Colonic mucosa (tissue), 4 donors: ENCODE measurements at regions not wholly inside any gene's neighbourhood (a gene's known extent, or its start where the extent isn't known, plus 50 kb on each side); places are given as distances from the start of the nearest gene placed in this dataset.

Experiments used
- DNase-seq: peaks from one replicate; pipeline ENCODE4 v3.0.0-alpha.2; 2020
- H3K27ac ChIP-seq: fragments of 200-600 bp; one replicate; pipeline ENCODE4 v1.8.0; 2021
- H3K27me3 ChIP-seq: fragments of 200-600 bp; one replicate; pipeline ENCODE4 v1.8.0; 2021
- H3K36me3 ChIP-seq: fragments of 200-600 bp; one replicate; pipeline ENCODE4 v1.8.0; 2021
- H3K4me1 ChIP-seq: fragments of 200-600 bp; one replicate; pipeline ENCODE4 v1.8.0; 2021; ENCODE audit warnings: mild to moderate bottlenecking
- H3K4me3 ChIP-seq: fragments of 200-600 bp; one replicate; pipeline ENCODE4 v1.8.0; 2021
- H3K9ac ChIP-seq, 2 donors: one replicate each; pipeline ENCODE4 v1.7.0; 2013; ENCODE audit warnings: control low read depth in 2 of 2, low read depth in 2 of 2, low read length in 2 of 2
- H3K9me3 ChIP-seq: fragments of 200-600 bp; one replicate; pipeline ENCODE4 v1.8.0; 2021
- CTCF ChIP-seq: fragments of 200-600 bp; IDR thresholded peaks from one replicate; pipeline ENCODE4 v1.8.0; 2022; ENCODE audit warnings: antibody characterized with exemption, mild to moderate bottlenecking
- intact Hi-C: fragments of 100-400 bp; cut with DNase I; formaldehyde crosslinking; loops from one replicate; pipeline ENCODE4 v1.14.1; 2022
- donor health status: healthy.
- donor health status: DM: no; HTN: no; CAD: no.
- donor health status: DM: no; HTN: no; CAD: no.

- Histone ChIP-seq H3K27me3 (no peaks in the 10 kb centered on the region), H3K4me3 (no peak overlapping the region), H3K4me1 (no peaks in the 10 kb centered on the region), H3K9ac (no peak overlapping the region), H3K36me3 (no peaks in the 10 kb centered on the region), H3K27ac (no peak overlapping the region), H3K9me3 (no peaks in the 10 kb centered on the region)
- intact Hi-C loops, result no loop called here
- no peak for TF ChIP-seq CTCF
- no peak for DNase-seq
These were observed 287.1 kb downstream of the SLC4A3 start for GRCh38 chr2:219914577-219914976.

GRCh38 chr2:219916281-219916680 is 288.9 kb downstream of the SLC4A3 start:
- TF ChIP-seq CTCF, result no peak
- Histone ChIP-seq H3K36me3 (no peaks in the 10 kb centered on the region), H3K4me1 (no peaks in the 10 kb centered on the region), H3K27me3 (no peaks in the 10 kb centered on the region), H3K4me3 (no peak overlapping the region), H3K27ac (no peak overlapping the region), H3K9me3 (no peaks in the 10 kb centered on the region), H3K9ac (no peak overlapping the region)
- no peak for DNase-seq
- intact Hi-C loops, result no loop called here

GRCh38 chr2:219916726-219917440 is 289.5 kb downstream of the SLC4A3 start:
- intact Hi-C loops, result no loop called here
- no peak overlapping the region for H3K9ac ChIP-seq

GRCh38 chr2:219918254-219918653 is 290.8 kb downstream of the SLC4A3 start:
- H3K27ac ChIP-seq, result no peak overlapping the region
- no peak for DNase-seq
- H3K4me3 ChIP-seq, result no peak overlapping the region
- no peaks in the 10 kb centered on the region for H3K9me3 ChIP-seq
- intact Hi-C loops, result no loop called here
- no peaks in the 10 kb centered on the region for H3K4me1 ChIP-seq
- no peak overlapping the region for H3K9ac ChIP-seq
- no peaks in the 10 kb centered on the region for H3K27me3 ChIP-seq
- no peaks in the 10 kb centered on the region for H3K36me3 ChIP-seq
- no peak for TF ChIP-seq CTCF

More at GRCh38 chr2:219916726-219917440, 289.5 kb downstream of the SLC4A3 start:
- no peak overlapping the region for H3K4me3 ChIP-seq
- no peak for TF ChIP-seq CTCF
- no peaks in the 10 kb centered on the region for H3K36me3 ChIP-seq
- no peak for DNase-seq
- no peak overlapping the region for H3K27ac ChIP-seq
- no peaks in the 10 kb centered on the region for H3K4me1 ChIP-seq
- no peaks in the 10 kb centered on the region for H3K9me3 ChIP-seq
- no peaks in the 10 kb centered on the region for H3K27me3 ChIP-seq

- H3K36me3 ChIP-seq, result no peaks in the 10 kb centered on the region
- no peaks in the 10 kb centered on the region for H3K4me1 ChIP-seq
- intact Hi-C loops, result no loop called here
- no peak for DNase-seq
- H3K9me3 ChIP-seq, result no peaks in the 10 kb centered on the region
- no peak overlapping the region for H3K9ac ChIP-seq
- TF ChIP-seq CTCF, result no peak
- no peak overlapping the region for H3K27ac ChIP-seq
- H3K4me3 ChIP-seq, result no peak overlapping the region
- no peaks in the 10 kb centered on the region for H3K27me3 ChIP-seq
These were observed 291.5 kb downstream of the SLC4A3 start for GRCh38 chr2:219918944-219919343.
